GM21529 (cell line): ENCODE measurements at regions not wholly inside any gene's neighbourhood (a gene's known extent, or its start where the extent isn't known, plus 50 kb on each side); places are given as distances from the start of the nearest gene placed in this dataset.
"Not testable (repeated sequence)": the region's sequence is repeated elsewhere in the genome, so short reads cannot be mapped to it uniquely, and the experiment has no call there.

ENCODE experiments used
- ATAC-seq: cut with Tn5 transposase; IDR thresholded peaks from one replicate; pipeline ENCODE4 v1.9.1; 2021; ENCODE audit not compliant: unreplicated experiment

DNA sequence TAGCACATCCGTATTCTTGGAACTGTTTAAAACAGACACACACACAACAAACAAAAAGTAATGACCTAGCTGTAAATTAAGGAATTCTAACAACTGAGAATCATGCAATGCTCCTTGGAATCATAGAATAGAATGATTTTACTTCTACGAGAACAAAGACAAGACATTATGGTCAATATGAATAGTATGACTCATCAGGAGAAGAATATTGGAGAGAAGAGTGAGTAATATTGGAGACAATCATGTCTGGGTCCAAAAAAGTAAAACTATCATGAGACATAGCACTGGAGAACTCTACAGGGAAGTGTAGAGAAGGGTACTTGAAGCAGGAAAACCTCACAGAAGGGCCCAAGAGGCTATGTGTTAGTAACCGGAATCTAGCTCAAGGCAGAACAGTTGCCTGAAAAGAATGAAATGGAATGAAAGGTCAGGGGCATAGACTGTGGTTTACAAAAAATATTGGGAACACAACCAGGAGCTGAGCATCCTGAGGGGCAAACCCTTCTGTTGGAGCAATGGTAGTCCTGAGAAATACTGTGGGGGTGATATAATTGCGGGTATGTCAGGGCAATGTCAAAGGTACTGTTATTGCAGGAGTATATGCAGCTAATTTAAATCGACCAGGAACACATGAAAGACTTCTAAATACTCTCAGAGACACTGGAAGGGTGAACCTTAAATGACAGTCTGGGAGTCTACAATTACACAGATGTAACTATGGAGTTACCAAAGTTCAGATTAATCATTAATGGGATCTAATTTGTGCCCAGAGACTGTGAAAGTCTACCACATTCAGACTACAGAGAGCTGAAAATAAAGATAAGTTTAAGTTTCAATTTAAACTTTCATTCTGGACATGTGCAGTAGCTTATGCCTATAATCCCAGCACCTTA, 201.2 kb downstream of the BCHE start:
- ATAC-seq: no peak

DNA sequence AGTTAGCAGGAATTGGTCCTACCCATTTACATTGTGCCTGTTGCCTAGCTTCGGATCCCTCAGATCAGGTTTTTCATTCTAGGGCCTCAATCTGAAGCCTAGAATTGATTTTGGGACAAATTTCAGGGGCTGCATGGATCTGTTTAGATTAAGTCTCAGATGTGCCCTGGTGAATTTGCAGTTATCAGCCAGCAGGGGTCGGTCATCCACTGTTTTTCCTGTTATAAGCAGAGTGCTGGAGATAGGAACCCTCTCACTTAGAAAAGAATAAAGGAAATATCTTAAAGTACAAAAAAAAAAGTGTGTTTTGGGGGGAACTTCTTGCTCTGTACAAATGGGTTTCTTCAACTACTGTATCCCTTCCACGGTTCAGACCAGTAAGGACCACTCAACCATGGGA, 212.5 kb downstream of the BCHE start:
- no peak for ATAC-seq

DNA sequence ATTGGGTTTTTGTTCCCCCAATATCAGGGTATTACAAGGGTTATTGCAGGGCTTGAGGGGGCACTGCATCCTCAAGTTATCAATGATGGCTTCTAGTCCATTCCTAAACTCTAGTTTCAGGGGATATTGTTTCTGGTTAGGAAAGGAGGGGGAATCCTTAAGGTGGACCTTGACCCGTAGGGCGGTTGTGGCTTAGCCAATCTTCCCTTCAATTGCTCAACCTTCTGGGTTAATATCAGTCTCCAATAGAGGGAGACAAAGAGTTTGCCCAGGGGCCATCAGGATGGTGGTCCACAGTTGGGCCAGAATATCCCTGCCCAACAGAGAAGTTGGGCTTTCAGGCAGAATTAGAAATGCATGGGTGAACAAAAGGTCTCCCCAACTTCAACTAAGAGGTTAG, 214.9 kb downstream of the BCHE start:
- no peak for ATAC-seq

DNA sequence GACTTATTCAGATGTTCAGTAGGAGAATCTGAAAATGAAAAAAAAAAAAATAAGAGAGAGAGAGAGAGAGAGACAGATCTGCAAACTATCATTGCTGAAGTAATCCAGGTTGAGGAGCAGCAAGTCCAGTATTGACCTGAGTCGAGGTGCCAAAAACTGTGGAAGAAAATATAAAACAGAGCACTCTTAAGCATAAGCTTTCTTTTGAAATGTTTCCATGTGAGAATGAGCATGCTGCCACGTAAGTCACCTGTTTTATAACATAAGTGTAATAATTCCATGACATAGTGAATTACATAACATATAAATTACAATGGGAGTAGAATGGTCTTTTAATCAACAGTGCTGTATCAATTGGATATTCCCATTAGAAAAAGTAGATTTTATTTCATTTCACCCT, 218.2 kb downstream of the BCHE start:
- ATAC-seq: no peak

DNA sequence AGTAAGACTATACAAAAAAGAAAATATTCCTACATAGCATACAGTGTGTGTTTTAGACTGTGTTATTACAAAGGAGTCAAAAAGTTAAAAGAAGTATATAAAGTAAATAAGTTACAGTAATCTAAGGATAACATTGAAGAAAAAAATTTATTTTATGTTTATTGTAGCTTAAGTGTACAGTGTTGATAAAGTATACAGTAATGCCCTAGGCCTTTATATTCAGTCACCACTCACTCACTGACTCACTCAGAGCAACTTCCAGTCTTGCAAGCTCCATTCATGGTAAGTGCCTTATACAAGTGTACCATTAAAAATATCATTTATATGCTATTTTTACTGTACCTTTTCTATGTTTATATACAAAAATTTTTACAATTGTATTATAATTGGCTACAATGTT, 220.1 kb downstream of the BCHE start:
- ATAC-seq: no peak

DNA sequence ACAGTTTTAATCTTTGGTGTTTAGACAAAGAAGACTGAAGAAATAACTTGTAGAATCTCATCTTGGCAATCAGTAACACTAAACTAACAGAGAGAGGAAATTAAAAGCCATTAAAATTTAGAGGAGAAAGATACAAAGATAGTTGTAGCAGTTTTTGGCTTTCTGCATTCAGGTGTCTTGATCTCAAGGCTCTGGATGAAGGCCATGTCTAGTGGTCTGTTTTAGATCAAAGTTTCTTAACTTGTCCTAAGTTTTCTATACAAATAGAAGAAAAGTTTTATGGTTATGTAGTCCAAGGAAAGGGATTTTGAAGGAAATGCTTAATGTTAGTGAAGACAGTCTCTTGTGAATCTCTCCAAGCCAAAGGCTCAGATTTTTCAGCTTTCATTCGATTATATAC, 222.9 kb downstream of the BCHE start:
- no peak for ATAC-seq

DNA sequence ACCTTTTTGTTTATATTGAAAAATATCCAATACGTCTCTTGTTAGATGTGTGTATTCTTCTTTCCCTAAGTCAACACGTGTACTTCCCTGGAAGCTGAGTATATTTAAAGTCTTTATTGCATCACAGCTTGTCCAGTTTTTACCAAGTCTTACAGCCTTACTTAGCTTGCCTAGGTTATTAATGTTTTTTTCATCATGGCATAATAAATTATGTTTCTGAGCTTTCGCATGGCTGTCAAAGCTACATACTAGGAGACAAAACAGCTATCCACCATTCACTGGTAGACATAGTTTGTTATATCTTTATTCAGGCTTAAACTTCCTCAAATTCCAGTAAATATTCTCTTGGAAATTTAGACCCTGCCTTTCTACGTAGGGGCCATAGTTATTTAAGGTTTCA, 224.2 kb downstream of the BCHE start:
- ATAC-seq: no peak

DNA sequence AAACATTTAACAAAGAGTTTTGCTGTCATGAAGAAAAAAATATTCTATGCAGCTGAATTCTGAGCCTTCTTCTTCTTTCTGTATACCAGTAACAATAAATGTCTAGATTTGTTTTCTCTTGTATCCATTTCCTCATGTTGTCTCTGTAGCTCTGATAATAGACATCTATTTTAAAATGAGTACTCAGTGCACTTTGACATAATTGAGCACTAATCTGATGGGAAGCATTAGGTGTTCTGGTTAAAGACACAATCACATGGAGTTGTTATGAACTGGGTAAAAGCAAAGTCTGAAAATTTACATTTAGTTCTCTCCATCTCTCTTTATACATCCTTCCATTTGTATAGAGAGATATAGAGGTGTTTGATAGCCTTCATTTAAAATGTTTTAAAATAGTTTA, 230.0 kb downstream of the BCHE start:
- ATAC-seq: no peak

DNA sequence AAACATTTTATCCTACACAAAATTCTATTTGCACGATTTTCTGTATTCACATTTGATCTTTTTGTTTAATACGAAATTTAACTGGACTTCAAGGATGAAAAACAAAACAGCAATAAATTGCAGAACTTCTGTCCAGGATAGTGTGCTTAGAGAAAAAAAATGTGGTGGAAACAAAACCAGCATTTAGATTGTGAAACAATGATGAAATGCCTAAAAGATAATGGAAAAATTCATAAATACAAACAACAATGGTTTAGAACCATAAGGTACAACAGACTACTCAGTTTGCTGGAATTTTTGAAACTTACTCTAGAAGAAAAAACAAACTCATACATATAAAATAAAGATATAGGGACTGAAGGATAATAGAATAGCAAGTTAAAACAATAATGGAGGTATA, 234.0 kb downstream of the BCHE start:
- no peak for ATAC-seq

DNA sequence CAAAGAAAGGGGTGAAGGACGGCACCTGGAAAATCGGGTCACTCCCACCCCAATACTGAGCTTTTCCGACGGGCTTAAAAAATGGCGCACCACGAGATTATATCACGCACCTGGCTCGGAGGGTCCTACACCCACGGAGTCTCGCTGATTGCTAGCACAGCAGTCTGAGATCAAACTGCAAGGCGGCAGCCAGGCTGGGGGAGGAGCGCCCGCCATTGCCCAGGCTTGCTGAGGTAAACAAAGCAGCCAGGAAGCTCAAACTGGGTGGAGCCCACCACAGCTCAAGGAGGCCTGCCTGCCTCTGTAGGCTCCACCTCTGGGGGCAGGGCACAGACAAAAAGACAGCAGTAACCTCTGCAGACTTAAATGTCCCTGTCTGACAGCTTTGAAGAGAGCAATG, 264.7 kb downstream of the BCHE start:
- not testable (repeated sequence) for ATAC-seq

DNA sequence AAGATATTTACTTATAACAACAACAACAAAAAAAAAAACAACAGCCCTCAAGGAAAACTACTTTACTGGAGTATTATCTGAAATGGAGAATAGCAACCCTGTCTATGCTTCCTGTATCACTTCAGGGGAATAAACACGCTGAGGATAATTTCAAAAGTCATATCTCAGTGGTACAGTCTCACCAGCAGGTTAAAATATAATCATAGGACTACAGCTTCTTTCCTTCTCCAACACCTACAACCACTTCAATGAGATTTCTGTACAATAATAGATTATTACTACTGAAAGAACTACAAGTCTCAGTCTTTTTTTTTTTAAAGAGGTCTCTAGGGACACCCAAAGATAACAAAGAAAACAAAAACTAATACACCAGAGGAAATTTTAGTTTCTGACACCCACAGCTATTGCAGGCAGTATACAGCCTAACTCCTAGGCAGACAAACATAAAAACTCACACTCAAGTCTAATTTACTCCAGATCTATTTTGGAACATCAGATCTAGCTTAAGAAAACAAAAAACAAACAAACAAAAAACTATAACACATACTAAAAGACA, 268.2 kb downstream of the BCHE start:
- ATAC-seq: no peak

DNA sequence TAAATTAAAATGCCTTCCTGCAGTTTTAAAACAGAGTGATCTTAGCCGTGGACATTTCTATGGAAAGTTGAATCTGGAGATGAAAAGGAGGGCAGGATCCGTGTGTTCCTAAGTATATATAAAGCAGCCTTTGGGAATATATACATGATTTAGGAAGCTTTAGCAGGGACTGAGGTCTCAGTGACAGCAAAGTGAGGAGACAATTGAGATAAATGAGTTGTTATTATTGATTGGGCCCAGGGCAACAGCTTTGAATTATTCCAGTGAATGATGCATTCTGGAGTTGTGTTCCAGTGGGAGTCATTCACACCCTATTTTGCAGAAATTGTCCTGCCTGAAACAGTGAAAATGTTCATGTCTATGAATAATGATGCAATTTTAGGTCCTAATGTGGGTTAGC, 281.4 kb downstream of the BCHE start:
- ATAC-seq: no peak

DNA sequence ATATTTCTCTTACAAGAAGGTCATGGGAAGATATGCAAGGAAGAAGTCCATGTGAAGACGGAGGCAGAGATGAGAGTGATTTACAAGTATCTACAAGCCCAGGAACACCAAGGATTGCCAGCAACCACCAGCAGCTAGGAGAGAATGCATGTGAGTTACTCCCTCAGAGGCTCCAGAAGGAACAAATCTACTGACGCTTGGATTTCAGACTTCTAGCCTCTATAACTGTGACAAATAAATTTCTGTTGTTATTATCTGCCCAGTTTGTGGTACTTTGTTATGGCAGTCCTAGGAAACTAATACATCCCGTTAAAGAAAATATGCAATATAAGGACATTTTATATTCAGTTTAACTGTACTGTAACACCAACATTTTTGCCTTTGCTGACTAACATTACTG, 283.9 kb downstream of the BCHE start:
- no peak for ATAC-seq

DNA sequence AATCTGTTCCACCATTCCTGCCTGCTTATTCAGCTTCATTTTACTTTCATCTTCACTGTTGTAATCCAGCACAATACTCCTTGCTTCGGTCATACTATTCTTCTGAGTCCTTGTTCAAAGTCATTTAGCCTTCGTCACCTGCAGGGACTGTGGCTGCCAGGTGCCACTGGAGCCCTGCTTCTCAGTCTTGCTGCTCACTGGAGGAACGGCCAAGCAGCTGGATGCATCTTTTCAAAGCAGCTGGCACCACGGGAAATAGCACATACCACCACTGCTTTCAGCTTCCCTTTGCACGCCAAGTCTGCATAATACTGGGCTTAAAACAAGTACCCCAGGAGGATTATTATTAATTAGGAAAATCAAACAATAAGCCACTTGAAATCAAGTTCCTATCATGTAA, 287.6 kb downstream of the BCHE start:
- ATAC-seq: no peak

DNA sequence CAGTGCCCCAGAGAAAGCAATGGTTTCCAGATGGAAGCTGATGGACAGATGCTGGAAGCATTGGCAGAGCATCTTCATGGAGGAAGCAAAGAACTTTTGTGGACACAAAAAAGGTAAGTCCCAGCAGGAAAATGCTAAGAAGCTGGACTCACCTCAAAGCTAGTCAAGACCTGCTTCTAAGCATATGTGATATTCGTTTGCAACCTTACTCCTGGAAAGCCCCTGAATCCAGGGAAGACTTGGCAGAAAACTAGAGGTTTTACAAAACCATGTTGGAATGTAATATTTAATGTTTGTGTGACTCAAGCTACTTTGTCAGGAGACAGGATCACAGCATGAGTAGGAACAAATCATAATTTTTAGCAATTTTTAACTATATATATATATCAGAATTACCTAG, 288.2 kb downstream of the BCHE start:
- ATAC-seq: no peak

DNA sequence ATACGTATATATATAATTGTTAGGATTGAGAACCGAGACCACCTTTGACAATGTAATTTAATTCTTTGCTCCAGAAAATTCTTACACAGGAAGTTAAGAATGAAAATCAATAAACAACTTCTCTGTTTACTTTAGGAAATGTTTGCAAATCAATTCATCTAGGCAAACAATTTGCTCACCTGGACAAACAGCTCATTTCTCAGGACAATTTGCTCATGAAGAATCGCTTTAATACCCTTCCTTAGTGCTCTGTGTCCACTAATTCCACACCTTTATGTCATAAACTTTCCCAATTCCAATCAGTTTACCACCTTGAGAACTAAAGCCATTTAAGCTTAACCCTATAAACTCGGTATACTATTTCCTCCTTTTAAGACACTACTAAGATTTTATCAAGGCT, 292.2 kb downstream of the BCHE start:
- ATAC-seq: no peak

DNA sequence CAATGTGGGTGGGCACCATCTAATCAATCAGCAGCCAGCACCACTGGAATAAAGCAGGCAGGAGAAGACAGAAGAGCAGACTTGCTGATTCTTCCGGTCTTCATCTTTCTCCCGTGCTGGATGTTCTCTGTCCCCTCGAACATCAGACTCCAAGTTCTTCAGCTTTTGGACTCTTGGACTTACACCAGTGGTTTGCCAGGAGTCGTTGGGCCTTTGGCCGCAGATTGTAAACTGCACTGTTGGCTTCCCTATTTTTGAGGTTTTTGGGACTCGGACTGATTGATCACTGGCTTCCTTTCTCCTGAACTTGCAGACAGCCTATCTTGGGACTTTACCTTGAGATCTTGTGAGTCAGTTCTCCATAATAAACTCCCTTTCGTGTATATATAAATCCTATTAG, 292.8 kb downstream of the BCHE start:
- ATAC-seq: no peak

DNA sequence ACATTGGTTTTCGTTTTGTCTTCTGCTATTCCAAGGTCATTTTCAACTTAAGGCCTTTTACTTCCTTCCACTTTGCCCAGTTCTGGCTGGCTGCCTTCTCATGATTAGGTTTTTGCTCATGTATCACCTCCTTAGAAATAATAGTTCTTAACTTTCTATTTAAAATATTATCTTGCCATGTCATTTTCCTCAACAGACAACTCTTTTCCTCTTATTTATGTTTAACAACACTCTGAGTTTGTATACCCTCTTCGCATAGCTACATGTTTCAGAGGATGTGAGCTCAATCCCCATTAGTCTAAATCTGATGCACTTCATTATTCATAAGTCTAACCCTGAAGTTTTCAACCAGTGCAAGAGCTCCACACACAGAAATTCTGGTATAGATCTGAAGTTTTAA, 299.1 kb downstream of the BCHE start:
- ATAC-seq: no peak

DNA sequence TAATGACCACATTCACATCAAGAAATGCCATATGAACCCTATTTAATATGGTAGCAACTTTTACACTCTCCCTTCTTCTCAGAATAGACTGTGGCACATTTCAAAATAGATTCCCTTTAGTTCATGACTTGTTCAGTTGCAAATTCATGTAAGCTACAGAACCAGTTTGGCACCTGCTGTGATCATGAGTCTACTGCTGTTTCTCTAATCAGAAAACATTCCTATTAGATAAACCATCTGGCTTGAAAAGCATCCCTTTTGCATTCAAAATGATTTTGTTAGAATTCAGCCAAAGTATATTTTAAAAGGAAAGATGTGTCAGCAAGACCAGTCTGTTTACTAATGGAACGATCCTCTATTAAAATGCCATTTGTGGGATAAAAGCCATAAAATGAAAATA, 304.4 kb downstream of the BCHE start:
- no peak for ATAC-seq

DNA sequence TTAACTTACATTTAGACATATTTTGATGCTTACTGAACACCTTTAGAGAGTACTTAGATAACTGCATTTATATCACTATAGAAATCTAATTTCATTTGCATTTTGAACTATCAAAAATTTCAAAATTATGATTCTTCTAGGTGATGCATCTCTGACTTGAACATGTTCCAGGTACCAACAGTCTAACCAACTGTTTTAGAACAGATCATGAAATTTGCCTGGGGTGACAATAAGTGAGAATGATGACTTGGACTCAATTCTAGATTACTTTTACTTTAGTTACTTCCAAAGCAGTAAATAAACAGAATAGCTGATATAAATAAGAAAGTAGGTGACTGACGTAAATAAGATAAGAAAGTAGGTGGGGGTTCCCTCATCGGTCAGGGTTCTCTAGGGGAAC, 307.8 kb downstream of the BCHE start:
- ATAC-seq: no peak

DNA sequence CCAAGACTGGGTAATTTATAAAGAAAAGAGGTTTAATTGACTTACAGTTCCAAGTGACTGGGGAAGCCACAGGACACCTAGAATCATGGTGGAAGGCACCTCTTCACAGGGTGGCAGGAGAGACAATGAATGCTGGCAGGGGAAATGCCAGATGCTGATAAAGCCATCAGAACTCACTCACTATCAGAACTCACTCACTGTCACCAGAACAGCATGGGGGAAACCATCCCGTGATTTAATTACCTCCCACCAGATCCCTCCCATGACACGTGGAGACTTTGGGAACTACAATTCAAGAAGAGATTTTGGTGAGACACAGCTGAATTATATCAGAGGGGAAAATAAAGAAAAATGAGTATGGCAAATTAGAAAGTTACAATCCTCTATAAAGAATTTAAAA, 310.9 kb downstream of the BCHE start:
- ATAC-seq: no peak

DNA sequence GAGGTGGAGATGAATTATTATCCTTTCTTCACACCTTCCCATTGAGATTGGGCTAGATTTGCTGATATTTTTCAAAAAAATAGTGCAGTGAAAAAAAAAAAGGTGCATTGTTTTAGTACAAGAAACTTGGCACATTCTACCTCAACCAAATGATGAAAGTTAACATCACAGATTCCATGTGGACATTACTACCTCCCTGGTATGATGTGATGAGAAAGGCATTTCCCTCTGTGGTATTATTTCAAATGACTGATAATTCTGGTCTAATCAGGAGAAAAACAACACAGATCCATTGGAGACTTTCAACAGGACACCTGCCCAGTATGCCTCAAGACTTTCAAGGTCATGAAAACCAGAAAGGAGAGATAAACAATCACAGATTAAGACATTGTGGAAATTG, 313.4 kb downstream of the BCHE start:
- no peak for ATAC-seq

DNA sequence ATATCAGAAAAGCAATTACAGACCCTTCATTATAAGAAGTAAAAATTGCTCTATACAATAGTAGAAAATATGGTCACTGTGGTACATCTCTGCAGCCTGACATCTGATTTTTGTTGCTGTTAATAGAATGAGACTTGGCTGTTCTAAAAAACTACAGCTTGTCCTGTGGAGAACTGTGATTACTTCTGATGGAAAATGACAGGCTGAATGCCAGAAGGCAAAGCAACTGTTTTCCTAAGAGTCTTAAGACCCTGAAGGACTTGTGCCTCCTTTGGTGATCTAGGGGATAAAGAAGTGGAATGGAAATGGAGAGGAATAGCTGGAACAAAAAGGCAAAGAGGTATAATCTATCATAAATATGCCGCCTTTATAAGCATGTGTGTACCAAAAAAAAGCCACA, 314.8 kb downstream of the BCHE start:
- no peak for ATAC-seq
